ENCODE measurements at regions not wholly inside any gene's neighbourhood (a gene's known extent, or its start where the extent isn't known, plus 50 kb on each side); places are given as distances from the start of the nearest gene placed in this dataset.
A peak's percentile ranks its signal among the peaks of the same experiment; 100 is the strongest.

DNA sequence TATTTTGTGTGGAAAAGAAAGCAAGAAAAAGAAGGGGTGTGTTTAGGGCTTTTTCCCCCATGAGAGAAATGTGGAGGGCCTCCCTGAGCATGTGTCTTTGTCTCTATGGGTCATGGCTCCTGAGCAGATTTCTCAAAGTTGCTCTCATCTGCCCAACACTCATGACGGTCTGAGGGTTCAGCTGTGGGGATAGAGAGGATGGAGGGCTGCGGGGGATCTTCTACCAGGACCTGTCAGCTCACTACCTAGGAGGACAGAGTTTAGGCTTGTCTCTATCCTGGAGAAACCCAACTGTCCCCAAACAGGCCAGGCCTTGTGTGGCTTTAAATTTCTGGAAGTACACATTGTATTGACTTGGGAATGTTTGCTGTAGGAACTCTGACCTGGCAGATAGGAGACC, 342.2 kb downstream of the MYCN start:
- H3K4me3 ChIP-seq (ENCODE audit: low read depth, low read length): no peak overlapping the region
- DNase-seq (ENCODE audit: low read depth): no peak
- TF ChIP-seq, protein P1, sequence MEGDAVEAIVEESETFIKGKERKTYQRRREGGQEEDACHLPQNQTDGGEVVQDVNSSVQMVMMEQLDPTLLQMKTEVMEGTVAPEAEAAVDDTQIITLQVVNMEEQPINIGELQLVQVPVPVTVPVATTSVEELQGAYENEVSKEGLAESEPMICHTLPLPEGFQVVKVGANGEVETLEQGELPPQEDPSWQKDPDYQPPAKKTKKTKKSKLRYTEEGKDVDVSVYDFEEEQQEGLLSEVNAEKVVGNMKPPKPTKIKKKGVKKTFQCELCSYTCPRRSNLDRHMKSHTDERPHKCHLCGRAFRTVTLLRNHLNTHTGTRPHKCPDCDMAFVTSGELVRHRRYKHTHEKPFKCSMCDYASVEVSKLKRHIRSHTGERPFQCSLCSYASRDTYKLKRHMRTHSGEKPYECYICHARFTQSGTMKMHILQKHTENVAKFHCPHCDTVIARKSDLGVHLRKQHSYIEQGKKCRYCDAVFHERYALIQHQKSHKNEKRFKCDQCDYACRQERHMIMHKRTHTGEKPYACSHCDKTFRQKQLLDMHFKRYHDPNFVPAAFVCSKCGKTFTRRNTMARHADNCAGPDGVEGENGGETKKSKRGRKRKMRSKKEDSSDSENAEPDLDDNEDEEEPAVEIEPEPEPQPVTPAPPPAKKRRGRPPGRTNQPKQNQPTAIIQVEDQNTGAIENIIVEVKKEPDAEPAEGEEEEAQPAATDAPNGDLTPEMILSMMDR (conservative IDR thresholded peaks at IDR 0.05; ENCODE audit: low read depth, low read length): no peak

DNA sequence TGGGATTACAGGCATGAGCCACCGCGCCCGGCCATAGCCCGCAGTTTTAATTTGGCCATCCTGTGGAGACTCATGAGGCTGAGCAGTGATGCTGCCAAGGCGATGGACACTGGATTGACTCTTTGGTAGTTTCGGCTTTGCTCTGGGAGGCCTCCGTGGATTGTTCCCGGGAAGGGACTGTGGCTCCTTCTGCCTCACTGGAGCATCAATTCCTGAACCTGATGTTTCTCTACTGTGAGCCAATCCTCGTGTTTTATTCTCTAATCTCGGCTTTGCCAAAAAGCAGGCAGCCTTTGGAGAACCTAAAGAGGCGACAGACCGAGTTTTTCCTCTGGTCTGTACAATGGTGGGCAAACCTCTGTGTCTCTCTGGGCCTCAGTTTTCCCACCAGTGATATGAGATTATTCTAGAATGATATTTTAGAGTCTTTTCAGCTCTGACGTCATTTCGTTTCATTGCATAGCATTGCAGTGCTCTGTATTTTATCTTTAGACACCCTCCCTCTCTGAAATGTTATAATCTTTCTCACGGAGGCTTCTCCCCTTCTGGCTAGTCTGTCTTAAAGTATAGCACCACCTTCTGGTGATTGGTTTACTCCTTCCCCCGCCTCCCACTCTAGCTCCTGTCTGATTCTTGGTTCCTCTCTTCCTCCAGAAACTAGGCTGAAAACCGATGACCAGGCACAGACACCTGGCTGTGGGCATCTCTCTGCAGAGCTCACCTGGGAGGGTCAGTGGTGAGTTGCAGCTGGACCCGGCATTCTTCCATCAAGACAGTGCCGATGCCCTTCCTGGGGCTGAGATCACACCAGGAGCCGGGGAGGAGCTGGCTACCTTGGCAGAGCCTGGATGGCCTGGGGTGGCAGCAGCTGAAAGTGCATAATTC, 341.3 kb downstream of the MYCN start:
- TF ChIP-seq, protein P1 (conservative IDR thresholded peaks at IDR 0.05; ENCODE audit: low read depth, low read length): peak; percentile 11
- no peak overlapping the region for H3K4me3 ChIP-seq (ENCODE audit: low read depth, low read length)
- DNase-seq (ENCODE audit: low read depth): peak; percentile 8

DNA sequence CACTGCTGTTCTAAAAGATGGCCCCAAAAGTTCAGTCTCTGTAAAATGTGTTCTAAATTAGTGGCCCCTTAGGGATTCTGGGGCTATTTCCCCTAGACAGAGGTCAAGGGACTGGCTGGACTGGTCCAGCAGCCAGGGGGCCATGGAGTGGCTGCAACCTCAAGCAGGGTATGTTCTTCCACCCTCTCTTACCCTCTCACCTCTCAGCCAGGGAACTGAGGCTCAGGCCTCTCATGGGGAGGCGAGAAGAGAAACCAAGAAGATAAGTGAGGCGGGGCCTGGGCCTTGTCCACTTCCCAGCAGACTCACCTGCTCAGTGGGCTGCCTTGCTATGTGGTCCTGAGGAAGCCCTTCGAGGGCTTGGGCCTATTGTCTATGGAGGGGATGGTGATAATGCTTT, 339.7 kb downstream of the MYCN start:
- DNase-seq (ENCODE audit: low read depth): no peak
- TF ChIP-seq, protein P1 (conservative IDR thresholded peaks at IDR 0.05; ENCODE audit: low read depth, low read length): no peak
- no peak overlapping the region for H3K4me3 ChIP-seq (ENCODE audit: low read depth, low read length)

DNA sequence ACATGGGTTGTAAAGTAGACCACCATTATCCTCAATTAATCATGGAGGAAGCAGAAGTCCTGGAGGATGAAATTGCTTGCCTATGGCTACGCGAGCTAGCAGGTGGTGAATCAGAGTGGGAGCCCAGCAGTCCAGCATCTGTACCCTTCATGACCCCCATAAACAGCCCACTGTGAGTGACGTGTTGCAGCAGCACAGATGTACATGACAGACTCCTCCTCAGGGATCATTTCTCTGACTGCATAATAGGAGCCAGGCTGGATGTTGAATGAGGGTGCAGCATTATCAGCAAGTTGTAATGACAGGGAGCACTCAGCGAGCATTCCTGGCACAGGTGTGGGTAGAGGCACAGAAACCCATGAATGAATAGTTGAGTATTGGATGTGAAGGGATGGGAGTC, 339.3 kb downstream of the MYCN start:
- TF ChIP-seq, protein P1 (conservative IDR thresholded peaks at IDR 0.05; ENCODE audit: low read depth, low read length): no peak
- DNase-seq (ENCODE audit: low read depth): no peak
- no peak overlapping the region for H3K4me3 ChIP-seq (ENCODE audit: low read depth, low read length)

DNA sequence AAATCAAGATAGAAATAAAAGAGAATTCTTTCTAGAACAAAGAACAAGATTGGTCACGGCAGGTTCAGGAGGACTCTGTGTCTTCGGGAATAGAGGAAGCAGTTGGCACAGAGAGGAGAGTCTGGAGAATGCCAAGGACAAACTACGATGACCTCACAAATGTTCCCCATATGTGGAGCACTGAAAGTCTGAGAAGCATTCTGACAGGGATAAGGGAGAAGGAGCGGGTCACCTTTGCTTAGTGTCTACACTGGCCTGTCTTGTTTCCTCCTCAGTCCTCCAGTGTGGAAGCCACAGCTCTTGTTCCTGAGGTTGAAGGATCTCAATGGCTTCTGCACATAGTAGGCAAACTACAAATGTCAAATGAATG, 338.8 kb downstream of the MYCN start:
- H3K4me3 ChIP-seq (ENCODE audit: low read depth, low read length): no peak overlapping the region
- no peak for DNase-seq (ENCODE audit: low read depth)
- TF ChIP-seq, protein P1 (conservative IDR thresholded peaks at IDR 0.05; ENCODE audit: low read depth, low read length): no peak

DNA sequence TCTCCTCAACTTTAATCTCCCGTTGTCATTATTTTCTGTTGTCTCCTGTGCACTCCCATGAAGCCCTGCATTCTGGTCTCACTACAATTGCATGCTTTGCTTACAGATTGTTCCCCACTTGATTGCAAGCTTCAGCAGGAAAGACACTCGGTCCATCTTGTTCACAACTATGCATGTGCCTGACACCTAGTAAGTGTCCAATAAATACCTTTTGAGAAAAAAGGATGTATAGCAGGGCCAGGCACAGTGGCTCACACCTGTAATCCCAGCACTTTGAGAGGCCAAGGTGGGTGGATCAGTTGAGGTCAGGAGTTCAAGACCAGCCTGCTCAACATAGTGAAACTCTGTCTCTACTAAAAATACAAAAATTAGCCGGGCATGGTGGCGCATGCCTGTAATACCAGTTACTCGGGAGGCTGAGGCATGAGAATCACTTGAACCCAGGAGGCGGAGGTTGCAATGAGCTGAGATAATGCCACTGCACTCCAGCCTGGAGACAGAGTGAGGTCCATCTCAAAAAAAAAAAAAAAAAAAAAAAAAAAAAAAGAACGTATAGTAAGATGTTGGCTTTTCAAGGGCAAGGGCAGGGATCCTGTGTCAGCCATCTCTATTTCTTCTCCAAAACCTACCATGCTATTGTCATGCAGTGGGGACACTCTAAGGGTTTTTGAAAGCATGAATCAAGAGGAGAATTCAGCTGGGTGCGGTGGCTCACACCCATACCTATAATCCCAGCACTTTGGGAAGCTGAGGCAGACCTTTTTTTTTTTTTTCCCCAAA, 338.3 kb downstream of the MYCN start:
- DNase-seq (ENCODE audit: low read depth): no peak
- TF ChIP-seq, protein P1 (conservative IDR thresholded peaks at IDR 0.05; ENCODE audit: low read depth, low read length): no peak
- no peak overlapping the region for H3K4me3 ChIP-seq (ENCODE audit: low read depth, low read length)

Measured in choroid plexus epithelial cell (primary cell).